Heart left ventricle (tissue), 16 donors: ENCODE measurements at regions not wholly inside any gene's neighbourhood (a gene's known extent, or its start where the extent isn't known, plus 50 kb on each side); places are given as distances from the start of the nearest gene placed in this dataset.

ENCODE experiments used
- ATAC-seq, 4 donors: fragments of 200-7000 bp; cut with Tn5 transposase; one replicate each; pipeline ENCODE4 v1.9.1; 2020 to 2022; ENCODE audit warnings: moderate library complexity in 4 of 4, mild to moderate bottlenecking in 3 of 4, moderate number of reproducible peaks in 1 of 4
- DNase-seq, 5 donors: peaks; one replicate each; pipeline ENCODE4 v3.0.0-alpha.2; 2020
- H3K27ac ChIP-seq, 12 donors: fragments of 200-600 bp; sonication (generic) in 4 of 12; one replicate each; pipeline versions ENCODE4 v1.5.0 to v1.8.0; 2016 to 2022; ENCODE audit warnings: mild to moderate bottlenecking in 2 of 12
- H3K27me3 ChIP-seq, 9 donors: fragments of 200-600 bp; sonication (generic) in 2 of 9; one replicate each; pipeline versions ENCODE4 v1.5.1 to v1.8.0; 2016 to 2022; ENCODE audit warnings: mild to moderate bottlenecking in 3 of 9
- H3K36me3 ChIP-seq, 9 donors: fragments of 200-600 bp; sonication (generic) in 2 of 9; one replicate each; pipeline versions ENCODE4 v1.5.0 to v1.8.0; 2018 to 2022; ENCODE audit warnings: mild to moderate bottlenecking in 2 of 9
- H3K4me1 ChIP-seq, 12 donors: fragments of 200-600 bp; sonication (generic) in 4 of 12; one replicate each; pipeline versions ENCODE4 v1.5.0 to v1.8.0; 2016 to 2022; ENCODE audit warnings: mild to moderate bottlenecking in 3 of 12
- H3K4me3 ChIP-seq, 12 donors: fragments of 200-600 bp; sonication (generic) in 4 of 12; one replicate each; pipeline versions ENCODE4 v1.5.0 to v1.8.0; 2017 to 2022; ENCODE audit warnings: mild to moderate bottlenecking in 9 of 12, moderate library complexity in 4 of 12
- H3K9me3 ChIP-seq, 12 donors: fragments of 200-600 bp; sonication (generic) in 4 of 12; one replicate each; pipeline versions ENCODE4 v1.5.0 to v1.8.0; 2016 to 2022; ENCODE audit warnings: mild to moderate bottlenecking in 1 of 12
- POLR2A ChIP-seq, 2 donors: fragments of 450-650 bp; IDR thresholded peaks; one replicate each; pipeline ENCODE4 v1.6.1; 2017; ENCODE audit warnings: antibody characterized with exemption in 2 of 2, mild to moderate bottlenecking in 2 of 2, moderate library complexity in 2 of 2
- WGBS, 4 donors: extraction: QIAGEN DNeasy Blood & Tissue Kit in 2 of 4; methylation state at CpG; one replicate each; pipeline versions ENCODE4 v1.1.5 to v1.1.7; 2013 to 2018; 5-methylcytosine and 5-hydroxymethylcytosine counted together
- intact Hi-C, 10 donors: fragments of 100-400 bp; cut with DNase I; formaldehyde crosslinking; loops; one replicate each; pipeline versions ENCODE4 v1.11.1 to v1.14.2; 2022
- TF ChIP-seq, protein P1 (sequence below), 12 donors: fragments of 200-600 bp; sonication (generic) in 4 of 12; IDR thresholded peaks; one replicate each; pipeline versions ENCODE4 v1.5.0 to v1.8.0; 2018 to 2022; ENCODE audit warnings: antibody characterized with exemption in 12 of 12, mild to moderate bottlenecking in 5 of 12
- donor health status: ischemic (EF 13 %, LVEDD 7.1; RV severe dilation, severe dysfunction).
- donor health status: healthy with polysubstance abuse.
- donor health status: DM: no; HTN: yes; CAD: no.
- donor health status: DM: no; HTN: no; CAD: no.
- donor health status: ischemic (EF 25% LVEDD 6.9; RV normal size, moderate dysfunction).
- donor health status: ischemic (EF 25% LVEDD 5.7; RV mildly dilated, moderate dysfunction).
- donor health status: healthy.
- donor health status: DM: yes; HTN: yes; CAD: no.
- donor health status: ischemic (EF 35%, LVEDD 5.7; RV mildly dilated, moderate dysfunction).
- donor health status: nonischemic (EF 11% LVEDD 7.7; RV severe dilation, severe dysfunction).
- donor health status: DM: yes; HTN: yes; CAD: no.
- donor health status: PGD.
- donor health status: ischemic (EF 29% LVEDD 5.4; RV normal size, mild dysfunction).
- donor health status: nonischemic (EF 23%, LVEDD 6.1; RV moderate dilation, normal function).

- Histone ChIP-seq H3K9me3 (peaks cover 0 to 15% (median 0%) of the 10 kb centered on the region in 12 donors), H3K4me3 (no peak overlapping the region), H3K27me3 (no peaks in the 10 kb centered on the region), H3K27ac (no peak overlapping the region), H3K36me3 (no peaks in the 10 kb centered on the region), H3K4me1 (no peaks in the 10 kb centered on the region)
- intact Hi-C loops: no loop called here
- no peak for DNase-seq
- TF ChIP-seq, protein P1, sequence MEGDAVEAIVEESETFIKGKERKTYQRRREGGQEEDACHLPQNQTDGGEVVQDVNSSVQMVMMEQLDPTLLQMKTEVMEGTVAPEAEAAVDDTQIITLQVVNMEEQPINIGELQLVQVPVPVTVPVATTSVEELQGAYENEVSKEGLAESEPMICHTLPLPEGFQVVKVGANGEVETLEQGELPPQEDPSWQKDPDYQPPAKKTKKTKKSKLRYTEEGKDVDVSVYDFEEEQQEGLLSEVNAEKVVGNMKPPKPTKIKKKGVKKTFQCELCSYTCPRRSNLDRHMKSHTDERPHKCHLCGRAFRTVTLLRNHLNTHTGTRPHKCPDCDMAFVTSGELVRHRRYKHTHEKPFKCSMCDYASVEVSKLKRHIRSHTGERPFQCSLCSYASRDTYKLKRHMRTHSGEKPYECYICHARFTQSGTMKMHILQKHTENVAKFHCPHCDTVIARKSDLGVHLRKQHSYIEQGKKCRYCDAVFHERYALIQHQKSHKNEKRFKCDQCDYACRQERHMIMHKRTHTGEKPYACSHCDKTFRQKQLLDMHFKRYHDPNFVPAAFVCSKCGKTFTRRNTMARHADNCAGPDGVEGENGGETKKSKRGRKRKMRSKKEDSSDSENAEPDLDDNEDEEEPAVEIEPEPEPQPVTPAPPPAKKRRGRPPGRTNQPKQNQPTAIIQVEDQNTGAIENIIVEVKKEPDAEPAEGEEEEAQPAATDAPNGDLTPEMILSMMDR (IDR thresholded peaks at IDR 0.05): no peak
- TF ChIP-seq POLR2A (IDR thresholded peaks at IDR 0.05): no peak
- no peak for ATAC-seq
These were observed 178.5 kb upstream of the GOT2 start for GRCh38 chr16:58912571-58912970.

GRCh38 chr16:58906981-58907715 lies 173.0 kb upstream of the GOT2 start:
- H3K36me3 ChIP-seq: no peaks in the 10 kb centered on the region
- no peak overlapping the region for H3K4me3 ChIP-seq
- H3K4me1 ChIP-seq: no peaks in the 10 kb centered on the region
- 80 to 87% (median 82%) methylated on average over 8 of the region's 8 CpGs for WGBS, 4 donors
- H3K9me3 ChIP-seq: no peaks in the 10 kb centered on the region
- H3K27ac ChIP-seq: no peak overlapping the region
- ATAC-seq: no peak
- DNase-seq: no peak
- no peak for TF ChIP-seq POLR2A (IDR thresholded peaks at IDR 0.05)
- TF ChIP-seq, protein P1 (IDR thresholded peaks at IDR 0.05): no peak
- no peaks in the 10 kb centered on the region for H3K27me3 ChIP-seq
- intact Hi-C loops: no loop called here

DNA sequence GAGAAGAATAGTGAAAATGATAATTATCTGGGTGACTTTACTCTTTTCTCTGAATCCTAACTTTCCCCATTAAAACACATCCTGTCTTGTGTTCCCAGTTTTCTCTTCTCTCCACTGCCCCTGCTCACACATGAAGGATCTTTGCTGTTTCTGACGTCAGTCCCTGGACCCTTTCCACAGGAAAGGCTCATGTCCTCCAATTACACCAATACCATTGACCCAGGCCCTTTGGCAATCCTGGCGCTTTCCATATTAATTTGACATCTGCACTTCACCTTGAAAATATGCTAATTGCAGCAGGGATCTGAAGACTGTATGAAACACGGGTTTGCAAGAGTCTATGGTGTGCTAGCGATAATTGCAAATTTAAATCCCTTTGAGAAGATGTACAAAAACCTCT lies 170.2 kb upstream of the GOT2 start:
- TF ChIP-seq POLR2A (IDR thresholded peaks at IDR 0.05): no peak
- TF ChIP-seq, protein P1 (IDR thresholded peaks at IDR 0.05): no peak
- H3K27ac ChIP-seq: no peak overlapping the region
- intact Hi-C loops: no loop called here
- H3K4me3 ChIP-seq: no peak overlapping the region
- H3K27me3 ChIP-seq: no peaks in the 10 kb centered on the region
- no peaks in the 10 kb centered on the region for H3K36me3 ChIP-seq
- no peaks in the 10 kb centered on the region for H3K9me3 ChIP-seq
- H3K4me1 ChIP-seq: no peaks in the 10 kb centered on the region
- DNase-seq (no peak), ATAC-seq (no peak)
- 73 to 76% (median 76%) methylated on average over 4 of the region's 4 CpGs for WGBS, 4 donors

DNA sequence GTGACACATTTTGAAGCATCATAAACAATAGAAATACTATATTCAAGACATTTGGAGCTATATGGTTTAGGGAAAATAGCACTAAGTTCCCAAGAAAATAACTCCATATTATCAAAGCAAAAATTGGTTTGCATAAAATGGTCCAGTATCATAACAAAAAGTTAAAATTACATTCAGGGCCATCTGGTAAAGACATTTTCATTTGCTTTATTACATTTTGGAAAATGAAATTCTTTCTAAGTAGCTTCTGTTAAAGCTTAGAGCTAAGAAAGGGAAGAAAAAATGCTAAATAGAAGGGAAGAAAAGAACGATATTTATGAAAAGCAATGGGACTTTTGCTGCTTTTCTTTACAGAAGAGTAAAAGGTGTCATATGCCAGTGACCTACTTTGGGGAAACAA lies 155.4 kb upstream of the GOT2 start:
- H3K27me3 ChIP-seq: no peaks in the 10 kb centered on the region
- H3K9me3 ChIP-seq: no peaks in the 10 kb centered on the region
- no peak for DNase-seq
- no peak overlapping the region for H3K27ac ChIP-seq
- intact Hi-C loops: no loop called here
- H3K4me3 ChIP-seq: no peak overlapping the region
- no peaks in the 10 kb centered on the region for H3K4me1 ChIP-seq
- TF ChIP-seq, protein P1 (IDR thresholded peaks at IDR 0.05): no peak
- no peak for TF ChIP-seq POLR2A (IDR thresholded peaks at IDR 0.05)
- H3K36me3 ChIP-seq: no peaks in the 10 kb centered on the region
- no peak for ATAC-seq
- WGBS, 4 donors: 86 to 97% (median 89%) methylated on average over 1 of the region's 1 CpG
